GM19372 (cell line): ENCODE measurements at regions not wholly inside any gene's neighbourhood (a gene's known extent, or its start where the extent isn't known, plus 50 kb on each side); places are given as distances from the start of the nearest gene placed in this dataset.
"Not testable (repeated sequence)": the region's sequence is repeated elsewhere in the genome, so short reads cannot be mapped to it uniquely, and the experiment has no call there.

Experiments used
- ATAC-seq: cut with Tn5 transposase; IDR thresholded peaks from one replicate; pipeline ENCODE4 v1.9.1; 2021; ENCODE audit warnings: mild to moderate bottlenecking, low read depth, moderate library complexity; ENCODE audit not compliant: unreplicated experiment

DNA sequence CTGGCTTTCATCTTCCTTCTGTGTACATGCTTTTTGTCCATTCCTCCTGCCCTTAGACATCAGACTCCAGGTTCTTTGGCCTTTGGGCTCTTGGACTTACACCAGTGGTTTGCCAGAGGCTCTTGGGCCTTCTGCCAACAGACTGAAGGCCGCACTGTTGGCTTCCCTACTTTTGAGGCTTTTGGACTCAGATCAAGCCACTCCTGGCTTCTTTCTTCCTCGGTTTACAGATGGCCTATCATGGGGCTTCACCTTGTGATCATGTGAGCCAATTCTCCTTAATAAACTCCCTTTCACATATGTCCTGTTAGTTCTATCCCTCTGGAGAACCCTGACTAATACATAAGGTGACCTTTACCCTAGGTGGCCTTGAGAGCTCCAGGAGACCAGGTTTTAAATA, 189.1 kb upstream of the CCNG1 start:
- ATAC-seq, result no peak

DNA sequence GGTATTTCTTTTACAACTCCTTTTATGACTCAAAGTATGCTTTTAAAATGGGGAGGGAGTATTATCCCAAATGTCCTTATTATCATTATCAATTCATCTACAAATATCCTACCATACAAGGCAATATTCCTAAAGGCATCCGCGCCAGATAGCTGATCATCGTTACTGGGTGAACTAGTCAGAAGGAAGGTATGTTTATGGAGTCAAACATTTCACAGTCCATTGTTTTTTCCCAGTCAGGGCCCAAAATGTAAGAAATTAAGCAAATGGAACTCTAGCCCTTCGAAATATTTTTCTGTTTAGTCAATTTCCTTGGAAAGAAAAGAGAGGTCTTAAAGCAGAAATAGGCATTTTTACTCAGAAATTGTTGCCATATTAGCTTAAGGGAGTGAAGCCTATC, 188.5 kb upstream of the CCNG1 start:
- no peak for ATAC-seq

DNA sequence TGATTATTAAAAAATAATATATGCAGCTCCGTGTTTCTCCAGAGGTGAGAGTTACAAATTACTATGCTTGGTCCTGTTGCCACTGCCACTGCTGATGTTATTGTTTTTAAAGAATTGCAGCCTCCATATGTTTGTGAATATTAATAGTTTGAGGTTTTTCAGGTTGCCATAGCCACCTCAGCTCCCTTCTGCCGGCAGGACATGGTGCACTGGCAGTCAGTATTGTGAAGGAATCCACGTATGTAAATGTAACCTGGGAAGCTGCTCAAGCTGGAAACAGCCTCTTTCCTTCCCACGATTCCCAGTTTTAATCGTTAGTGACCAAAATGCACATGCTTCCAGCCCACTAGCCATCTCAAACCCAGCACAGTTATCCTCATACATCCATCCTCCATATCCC, 184.4 kb upstream of the CCNG1 start:
- ATAC-seq, result no peak

DNA sequence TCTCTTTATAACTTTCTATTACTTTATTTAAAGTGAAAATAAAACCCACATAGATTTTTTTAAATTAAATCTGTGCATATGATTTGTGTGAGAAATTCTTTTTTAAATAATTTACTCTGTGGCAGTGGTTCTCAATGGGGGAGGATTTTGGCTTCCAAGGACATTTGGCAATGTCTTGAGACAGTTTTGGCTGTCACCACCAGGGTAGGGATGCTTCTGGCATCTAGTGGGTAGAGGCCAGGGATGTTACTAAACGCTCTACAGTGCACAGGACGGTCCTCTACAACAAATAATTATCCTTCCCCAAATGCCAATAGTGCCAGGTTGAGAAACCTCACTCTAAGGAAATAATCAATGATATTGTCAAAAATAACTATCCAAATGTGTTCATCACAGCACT, 177.9 kb upstream of the CCNG1 start:
- no peak for ATAC-seq

DNA sequence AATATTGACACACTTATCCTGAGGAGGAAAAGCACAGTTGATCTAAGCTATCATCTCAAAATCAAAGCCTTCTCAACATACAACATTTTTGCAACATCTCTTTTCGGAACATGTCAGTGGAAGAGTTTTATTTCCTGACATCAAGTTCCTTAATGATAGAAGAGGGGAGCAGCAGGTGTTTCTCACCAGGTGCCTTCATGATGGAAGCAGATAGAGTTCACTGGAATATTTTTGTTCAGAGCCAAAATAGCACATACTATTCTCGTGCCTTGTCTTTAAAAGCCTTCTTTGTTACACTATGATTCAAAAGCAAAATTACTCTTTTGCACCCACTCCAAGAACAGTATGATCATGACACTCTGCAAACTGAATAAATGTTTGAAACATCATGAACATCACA, 176.9 kb upstream of the CCNG1 start:
- ATAC-seq, result no peak

DNA sequence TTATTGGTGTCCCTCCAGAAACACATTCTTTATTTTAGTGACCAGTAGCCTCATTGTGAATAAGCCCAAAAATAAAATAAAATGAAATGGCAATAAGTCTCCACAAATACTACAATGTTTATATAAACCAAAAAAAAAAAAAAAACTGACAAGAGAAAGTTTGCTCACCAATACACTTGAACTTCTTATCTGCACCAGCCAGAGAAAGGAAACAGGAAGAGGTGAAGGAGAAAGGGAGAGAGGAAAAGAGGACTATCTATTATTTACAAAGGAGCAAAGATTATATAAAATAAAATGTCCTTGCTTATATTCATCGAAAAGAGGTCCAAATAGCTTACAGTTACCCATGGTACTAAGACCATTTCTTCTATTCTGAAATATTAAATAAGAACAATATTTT, 176.4 kb upstream of the CCNG1 start:
- no peak for ATAC-seq

DNA sequence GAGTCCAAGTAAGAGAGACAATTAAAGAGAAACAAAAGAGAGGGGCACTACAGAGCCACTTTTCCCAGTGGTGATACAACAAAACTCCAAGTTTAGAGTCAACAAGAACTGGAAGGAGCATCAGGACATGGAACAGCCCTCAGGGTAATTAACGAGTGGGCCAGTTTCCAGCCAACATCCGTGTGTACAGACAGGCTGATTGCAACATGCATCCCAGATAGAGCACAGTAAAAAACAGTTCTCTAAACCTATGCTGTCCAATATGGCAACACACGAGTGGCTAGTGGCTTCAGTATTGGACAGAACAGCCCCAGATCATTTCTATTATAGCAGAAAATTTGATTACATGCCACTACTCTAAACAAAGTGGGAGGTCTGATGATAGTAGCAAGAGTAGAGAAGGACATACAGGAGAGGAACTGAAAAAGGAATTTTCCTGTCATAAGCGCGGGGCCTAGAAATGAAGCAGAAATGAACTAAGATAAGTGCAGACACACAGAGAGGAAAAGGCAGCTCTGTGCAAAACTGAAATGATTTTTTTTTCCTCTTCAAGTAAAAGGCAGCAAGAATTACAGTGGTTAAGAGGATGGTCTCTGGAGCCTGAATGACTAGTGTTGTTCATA, 175.6 kb upstream of the CCNG1 start:
- no peak for ATAC-seq

DNA sequence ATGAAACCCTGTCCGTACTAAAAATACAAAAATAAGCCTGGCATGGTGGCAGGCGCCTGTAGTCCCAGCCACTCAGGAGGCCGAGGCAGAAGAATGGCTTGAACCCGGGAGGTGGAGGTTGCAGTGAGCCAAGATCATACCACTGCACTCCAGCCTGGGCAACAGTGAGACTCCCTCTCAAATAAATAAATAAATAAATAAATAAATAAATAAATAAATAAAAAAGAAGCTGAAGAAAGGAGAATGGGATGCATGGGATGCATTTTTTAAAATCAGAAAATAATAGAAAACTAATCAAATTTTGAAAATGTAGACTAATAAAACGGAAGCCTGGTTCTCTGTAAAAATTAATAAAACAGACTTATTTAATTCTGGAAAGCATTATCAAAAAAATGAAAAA, 171.1 kb upstream of the CCNG1 start:
- not testable (repeated sequence) for ATAC-seq

DNA sequence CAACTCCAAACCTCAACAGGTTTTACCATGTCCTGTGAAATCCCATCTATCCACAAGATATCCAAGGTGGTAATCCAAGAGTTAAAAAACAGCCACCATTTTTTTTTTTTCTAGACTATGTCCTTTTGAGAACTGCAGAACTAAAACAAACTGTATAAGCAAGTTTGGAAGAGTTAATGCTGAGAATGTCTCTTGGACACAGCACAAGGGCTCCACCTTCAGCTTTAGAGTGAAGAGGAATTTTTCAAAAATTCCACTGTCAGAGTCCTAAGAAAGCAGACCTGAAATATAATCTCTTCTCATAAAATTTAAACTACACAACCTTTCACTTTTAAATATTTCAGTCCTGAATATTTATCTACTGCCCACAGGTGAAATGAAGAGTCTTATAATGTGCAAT, 167.8 kb upstream of the CCNG1 start:
- no peak for ATAC-seq

DNA sequence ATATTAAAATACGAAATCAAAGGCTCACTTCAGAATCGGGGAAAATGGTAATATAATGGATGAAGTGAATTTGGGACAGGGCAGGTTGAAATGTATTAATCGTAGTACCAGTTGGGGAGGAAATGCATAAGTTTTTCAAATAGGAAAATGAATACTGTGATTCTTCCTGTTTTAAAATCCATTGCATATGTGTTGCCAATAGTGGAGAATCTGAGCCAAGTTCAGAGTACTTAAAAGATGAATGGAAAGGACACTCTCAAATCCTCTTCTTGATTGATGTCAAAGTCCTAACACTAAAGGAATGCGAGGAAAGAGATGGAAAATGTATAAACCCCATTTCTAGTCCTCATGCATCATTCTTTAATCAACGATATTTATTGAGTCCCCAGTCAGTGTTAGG, 160.9 kb upstream of the CCNG1 start:
- no peak for ATAC-seq

DNA sequence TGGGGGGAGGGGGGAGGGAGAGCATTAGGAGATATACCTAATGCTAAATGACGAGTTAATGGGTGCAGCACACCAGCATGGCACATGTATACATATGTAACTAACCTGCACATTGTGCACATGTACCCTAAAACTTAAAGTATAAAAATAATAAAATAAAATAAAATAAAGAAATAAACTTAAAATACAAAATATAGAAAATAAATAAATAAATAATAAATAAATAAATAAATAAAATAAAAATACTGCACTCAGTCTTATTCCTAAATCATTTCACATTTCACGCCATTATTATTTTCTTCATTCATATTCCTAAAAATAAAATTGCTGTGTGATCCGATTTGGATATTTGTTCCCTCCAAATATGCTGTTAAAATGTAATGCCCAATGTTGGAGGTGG, 156.5 kb upstream of the CCNG1 start:
- ATAC-seq, result not testable (repeated sequence)

DNA sequence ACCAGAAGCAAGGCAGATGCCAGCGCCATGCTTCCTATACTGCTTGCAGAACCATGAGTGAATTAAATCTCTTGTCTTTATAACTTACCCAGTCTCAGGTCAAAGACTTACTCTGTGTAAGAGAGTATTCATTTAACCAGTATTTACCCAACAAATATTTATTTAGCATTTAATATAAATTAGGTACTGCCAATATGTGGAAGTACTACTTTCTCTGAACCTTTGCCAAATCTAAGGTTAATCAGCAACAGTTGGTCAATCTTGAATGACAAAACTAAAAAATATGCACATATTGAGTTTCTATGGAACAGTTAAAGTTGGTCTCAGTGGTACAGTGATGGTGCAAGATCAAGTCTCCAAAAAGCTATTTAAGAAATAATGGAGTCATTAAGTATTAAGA, 155.9 kb upstream of the CCNG1 start:
- ATAC-seq, result no peak

DNA sequence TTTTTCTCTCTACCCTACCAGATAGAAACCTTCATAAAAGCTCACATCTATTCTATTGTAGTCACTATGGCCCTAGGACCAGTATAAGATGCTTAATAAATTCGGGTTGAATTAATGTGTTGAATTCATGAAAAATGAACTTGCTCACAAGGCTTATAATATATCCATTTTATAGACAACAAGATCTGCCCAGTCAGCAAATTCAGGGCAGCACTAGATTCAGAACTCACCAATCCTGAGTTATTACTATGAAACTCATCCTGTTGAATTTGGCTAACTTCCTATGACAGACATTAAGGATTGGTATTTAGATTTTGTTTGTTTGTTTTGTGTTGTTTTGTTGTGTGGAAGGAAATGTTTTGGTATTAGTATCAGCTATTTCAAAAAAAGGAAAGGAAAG, 143.6 kb upstream of the CCNG1 start:
- ATAC-seq, result no peak

DNA sequence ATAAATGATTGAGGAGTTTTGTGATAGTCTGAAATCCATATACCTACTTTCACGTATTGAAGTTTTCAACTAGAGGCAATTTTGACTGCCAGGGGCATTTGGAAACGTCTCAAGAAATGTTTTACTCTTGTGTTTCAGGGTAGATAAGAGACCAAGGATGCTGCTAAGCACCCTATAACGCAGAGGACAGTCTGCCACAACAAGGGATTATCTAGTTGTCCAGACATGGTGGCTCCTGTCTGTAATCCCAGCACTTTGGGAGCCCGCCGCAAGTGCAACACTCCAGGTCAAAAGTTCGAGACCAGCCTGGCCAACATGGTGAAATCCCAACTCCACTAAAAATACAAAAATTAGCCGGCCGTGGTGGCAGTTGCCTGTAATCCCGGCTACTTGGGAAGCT, 133.7 kb upstream of the CCNG1 start:
- ATAC-seq, result no peak

DNA sequence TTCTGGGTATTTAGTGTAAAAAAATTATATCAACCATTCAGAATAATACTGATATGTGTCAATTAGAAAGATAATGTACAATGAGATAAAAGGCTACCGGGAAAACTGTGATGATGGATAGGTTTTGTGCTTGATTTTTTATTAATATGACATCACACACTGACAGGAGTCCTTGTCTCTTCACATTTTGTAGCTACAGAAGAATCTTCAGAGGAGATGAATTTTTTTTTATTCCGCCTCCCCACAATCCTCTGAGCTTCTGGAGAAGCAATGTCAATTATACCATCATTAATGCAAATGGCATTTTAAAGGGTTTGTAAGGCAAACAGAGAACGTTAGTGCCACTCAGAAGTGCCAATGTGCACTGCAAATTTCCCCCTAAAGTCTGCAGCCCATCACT, 131.7 kb upstream of the CCNG1 start:
- no peak for ATAC-seq

DNA sequence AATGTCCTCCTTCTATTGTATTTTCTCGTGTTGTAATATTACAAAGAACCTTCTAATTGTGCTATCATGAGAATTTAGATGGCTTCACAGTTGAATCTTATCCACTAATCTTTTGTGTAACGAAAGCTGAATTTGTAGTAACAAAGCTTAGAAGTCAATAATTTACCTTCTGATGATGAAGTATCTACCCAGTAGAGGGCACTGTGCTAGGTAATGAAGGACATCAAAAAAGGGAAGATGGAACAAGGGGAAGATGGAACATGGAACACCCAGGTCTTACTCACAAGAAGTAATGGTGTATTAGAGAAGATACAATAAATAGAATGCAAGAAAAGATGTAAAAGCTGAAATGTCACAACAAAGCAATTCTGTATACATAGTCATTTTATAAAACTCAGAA, 131.0 kb upstream of the CCNG1 start:
- no peak for ATAC-seq

DNA sequence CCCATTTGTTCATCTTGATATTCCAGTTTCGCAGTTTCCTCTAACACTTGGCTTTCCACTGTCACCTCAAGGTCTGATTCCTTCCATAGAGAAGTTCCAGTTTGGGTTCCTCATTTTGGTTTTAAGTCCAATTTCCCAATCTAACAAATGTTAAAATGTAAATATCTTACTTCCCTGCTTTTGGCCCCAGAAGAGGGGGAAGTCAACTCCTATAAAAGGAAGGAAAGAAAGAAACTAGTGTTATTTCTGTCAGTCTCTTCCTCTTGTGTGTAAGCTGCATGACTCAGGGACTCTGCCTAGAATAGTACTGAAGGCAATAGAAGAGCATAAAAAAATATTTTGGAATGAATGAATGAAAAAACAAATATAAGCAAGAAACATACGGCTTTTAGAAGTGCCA, 127.5 kb upstream of the CCNG1 start:
- no peak for ATAC-seq

DNA sequence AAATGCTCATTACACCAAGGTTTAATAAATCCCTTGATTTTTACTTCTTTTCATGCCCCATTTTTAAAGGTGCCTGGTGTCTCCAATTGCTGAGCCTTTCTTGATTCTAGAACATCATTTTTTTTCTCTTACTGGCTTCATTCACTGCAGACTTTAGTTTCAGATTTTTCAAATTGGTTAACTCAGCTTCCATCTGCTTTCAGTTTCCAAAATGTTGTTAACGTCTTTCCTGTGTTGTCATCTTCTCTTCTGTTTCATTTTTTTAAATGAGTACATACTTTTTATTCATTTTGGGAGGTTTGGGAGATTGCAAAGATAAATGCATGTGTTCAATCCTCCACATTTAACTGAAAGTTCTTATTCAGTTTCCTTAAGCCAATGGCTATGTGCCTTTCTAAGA, 126.4 kb upstream of the CCNG1 start:
- ATAC-seq, result no peak

DNA sequence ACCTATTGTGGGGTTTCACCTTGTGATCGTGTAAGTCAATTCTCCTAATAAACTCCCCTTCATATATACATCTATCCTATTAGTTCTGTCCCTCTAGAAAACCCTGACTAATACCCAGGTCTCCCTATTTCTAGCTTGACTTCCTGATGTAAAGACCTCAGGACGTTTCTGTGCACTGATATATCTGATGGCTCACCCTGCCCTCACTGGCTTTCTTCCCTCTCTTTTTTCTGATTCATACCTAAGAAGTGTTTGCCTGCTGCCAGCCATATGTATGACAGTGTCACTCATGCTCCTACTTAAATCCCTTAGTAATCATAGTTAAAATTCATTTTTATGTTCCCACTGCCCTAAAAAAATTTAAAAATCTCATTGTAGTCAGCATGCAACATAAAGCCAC, 124.8 kb upstream of the CCNG1 start:
- ATAC-seq, result no peak

DNA sequence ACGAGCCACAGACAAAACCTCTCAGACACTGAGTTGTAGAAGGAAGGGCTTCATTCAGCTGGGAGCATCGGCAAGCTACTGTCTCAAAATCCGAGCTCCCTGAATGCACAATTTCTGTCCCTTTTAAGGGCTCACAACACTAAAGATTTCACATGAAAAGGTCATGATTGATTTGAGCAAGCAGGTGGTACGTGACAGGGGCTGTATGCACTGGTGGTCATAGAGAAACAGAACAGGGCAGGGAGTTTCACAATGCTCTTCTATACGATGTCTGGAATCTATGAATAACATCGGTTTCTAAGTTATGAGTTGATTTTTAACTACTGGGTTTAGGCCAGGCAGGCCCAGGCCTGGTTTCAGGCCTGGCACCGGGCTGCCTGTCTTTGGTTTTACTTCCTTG, 124.3 kb upstream of the CCNG1 start:
- ATAC-seq, result not testable (repeated sequence)

DNA sequence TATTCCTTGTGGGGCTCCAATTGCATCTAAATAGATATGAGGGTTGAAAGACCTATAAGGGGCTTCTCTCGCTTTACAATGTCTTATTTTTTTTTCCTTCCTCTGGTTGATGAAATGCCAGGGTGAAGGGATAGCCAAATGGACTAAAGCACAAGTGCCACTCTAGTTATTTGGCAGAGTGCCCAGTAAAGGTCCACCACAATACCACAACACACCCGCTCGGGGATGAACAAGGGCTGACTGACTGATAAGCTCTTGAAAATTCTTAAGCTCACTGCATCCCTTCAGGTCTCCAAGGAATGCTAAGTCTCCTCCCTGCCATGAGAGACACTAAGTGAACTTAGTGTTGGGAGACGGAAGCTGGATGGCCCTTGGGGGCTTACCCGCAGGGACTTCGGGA, 121.0 kb upstream of the CCNG1 start:
- not testable (repeated sequence) for ATAC-seq

DNA sequence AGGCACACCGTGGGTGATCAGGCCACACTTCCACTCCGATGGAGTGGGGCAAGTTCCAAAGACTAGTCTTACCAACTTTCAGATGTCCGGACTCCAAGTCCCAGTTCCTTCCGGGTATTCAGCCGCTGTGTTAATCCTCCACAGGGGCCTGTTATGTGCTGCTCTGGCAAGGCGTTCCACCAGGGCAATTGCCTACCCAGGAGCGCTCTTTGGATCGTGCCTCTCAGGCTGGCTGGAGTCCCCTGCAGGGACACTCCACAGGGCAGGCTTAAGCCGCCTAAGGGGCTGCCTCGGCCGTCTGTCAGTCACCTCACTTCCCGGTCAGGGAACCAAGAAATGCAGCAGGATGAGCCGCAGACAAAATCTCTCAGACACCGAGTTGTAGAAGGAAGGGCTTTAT, 118.7 kb upstream of the CCNG1 start:
- ATAC-seq, result no peak

DNA sequence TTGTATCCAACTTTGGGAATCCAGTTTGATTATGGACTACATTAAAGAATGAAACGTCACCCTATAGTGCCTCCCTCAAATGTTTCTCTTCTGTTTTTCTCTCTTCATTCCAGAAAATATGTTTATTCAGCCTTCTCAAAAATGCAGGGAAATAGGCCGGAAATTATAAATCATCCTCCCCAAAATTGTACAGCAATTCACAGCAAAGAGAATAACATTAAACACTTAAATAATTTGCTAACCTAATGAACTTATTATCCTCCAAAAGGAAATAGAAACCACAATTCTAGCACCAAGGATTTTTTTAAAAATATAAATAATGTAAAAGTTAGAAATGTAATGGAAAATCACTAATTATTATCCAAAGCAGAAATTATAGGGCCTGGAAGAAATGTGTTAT, 115.9 kb upstream of the CCNG1 start:
- ATAC-seq, result no peak
